ENCODE measurements at regions not wholly inside any gene's neighbourhood (a gene's known extent, or its start where the extent isn't known, plus 50 kb on each side); places are given as distances from the start of the nearest gene placed in this dataset.
A peak's percentile ranks its signal among the peaks of the same experiment; 100 is the strongest.

GRCh38 chr3:46146548-46146947 lies 61.6 kb downstream of the CCR1 start:
- DNase-seq (ENCODE audit: low read depth): no peak

DNA sequence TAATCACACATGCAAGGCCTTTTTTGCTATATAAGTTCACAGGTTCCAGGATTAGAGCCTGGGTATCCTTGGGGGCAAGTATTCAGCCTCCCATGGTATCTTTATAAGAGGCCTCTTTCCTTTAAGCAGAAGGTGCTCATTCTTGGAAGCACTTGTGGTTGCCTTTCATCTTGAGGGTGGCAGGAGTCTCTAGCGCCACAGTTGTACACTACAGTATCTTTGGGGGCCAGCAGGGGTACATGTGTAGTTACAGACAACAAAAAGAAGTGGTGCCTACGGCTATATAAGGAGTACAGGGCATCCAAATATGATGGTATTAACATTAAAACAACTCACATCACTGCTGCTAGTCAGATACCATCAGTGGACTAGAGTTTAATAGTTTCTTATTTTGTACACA lies 62.1 kb downstream of the CCR1 start:
- DNase-seq (ENCODE audit: low read depth): no peak

GRCh38 chr3:46145147-46145546 lies 63.0 kb downstream of the CCR1 start:
- DNase-seq (ENCODE audit: low read depth): no peak

DNA sequence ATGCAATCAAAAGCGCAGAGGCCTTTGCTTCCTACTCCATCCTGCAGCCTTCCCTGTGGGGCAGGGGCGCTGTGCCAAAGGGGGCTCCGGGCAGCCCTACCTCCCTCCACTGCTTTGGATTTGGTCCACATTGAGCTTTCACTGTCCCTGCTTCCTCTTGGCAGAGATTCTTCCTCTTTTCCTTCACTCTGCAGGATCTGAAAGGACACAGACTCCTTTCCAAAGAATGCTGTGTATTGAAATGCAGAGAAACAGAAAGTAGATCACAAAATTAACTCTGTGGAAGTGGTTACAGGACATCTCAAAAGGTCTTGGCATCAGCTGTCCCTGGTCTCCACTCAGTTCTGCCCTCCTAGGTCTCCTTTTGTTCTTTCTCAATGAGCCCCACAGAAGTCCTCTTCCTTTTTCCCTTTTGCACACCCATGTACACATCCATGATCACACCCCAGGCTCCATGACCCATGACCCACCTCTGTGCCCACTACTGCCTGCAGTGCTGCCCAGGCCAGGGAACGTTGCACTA lies 64.1 kb downstream of the CCR1 start:
- DNase-seq (ENCODE audit: low read depth): no peak

GRCh38 chr3:46141813-46142212 lies 66.3 kb downstream of the CCR1 start:
- DNase-seq (ENCODE audit: low read depth): no peak

DNA sequence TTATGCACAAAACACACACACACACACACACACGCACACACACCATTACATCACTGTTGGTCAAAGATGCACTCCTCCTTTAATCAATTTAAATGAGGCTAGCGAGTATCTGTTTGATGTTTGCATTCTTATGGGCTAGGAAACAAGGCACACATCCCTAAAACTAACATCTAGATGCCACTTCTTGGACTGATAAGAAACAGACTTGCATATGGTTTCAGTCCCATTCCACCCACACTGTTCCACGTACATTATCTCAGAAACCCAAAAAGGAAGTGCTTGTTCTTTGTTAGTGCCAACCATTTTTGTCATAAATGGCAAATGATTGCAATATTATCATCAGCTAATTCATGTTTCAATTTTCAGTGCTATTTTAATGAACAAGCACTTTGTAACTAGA lies 69.5 kb downstream of the CCR1 start:
- no peak for DNase-seq (ENCODE audit: low read depth)

DNA sequence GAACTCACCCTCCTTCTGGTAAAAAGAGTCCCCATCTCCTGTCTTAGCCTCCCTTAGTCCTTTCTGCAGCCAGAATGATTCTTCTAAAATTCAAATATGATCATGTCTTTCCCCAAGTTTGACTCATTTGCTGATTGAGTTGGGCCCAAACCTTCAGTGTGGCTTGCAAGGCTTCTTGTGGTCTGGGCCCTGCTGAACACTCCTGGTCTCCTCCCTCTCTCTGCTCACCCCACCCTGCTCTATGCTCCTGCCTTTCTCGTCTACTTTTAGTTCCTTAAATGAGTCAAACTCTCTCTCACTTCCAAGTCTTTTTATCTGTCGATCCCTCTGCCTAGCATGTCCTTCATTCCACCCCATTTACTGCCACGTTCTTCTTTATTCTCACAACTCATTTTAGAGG lies 72.6 kb downstream of the CCR1 start:
- no peak for DNase-seq (ENCODE audit: low read depth)

- no peak for DNase-seq (ENCODE audit: low read depth)
Measured at GRCh38 chr3:46133285-46133684, 74.8 kb downstream of the CCR1 start.

- DNase-seq (ENCODE audit: low read depth): no peak
Measured at GRCh38 chr3:46132565-46132964, 75.5 kb downstream of the CCR1 start.

DNA sequence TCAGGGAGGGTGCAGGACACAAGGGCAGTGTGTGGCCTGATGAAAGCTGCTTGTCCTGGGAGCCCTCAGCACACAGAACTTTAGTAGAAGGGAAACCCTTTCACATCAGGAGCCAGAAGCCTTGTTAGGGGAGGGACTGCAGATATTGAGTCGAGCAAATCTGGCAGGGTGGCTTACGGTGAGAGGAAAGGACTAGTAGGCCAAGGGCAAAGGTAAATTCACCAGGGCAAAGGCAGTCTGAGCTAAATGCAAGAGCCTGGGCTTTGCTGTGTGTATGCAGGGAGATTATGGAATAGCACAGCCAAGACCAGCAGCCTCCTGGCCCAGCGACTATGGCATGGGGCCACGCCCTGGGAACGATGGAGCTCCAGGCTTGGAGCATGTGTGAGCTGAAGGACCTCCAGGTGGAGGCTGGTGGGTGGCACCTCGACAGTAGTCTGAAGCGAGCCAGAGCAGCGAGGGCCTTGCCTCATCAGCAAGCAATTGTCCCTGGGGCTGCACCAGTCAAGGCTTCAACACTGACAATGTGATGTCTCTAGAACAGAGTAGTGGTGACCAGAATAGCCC lies 76.1 kb downstream of the CCR1 start:
- no peak for DNase-seq (ENCODE audit: low read depth)

- no peak for DNase-seq (ENCODE audit: low read depth)
Measured at GRCh38 chr3:46130631-46131310, 77.3 kb downstream of the CCR1 start.

DNA sequence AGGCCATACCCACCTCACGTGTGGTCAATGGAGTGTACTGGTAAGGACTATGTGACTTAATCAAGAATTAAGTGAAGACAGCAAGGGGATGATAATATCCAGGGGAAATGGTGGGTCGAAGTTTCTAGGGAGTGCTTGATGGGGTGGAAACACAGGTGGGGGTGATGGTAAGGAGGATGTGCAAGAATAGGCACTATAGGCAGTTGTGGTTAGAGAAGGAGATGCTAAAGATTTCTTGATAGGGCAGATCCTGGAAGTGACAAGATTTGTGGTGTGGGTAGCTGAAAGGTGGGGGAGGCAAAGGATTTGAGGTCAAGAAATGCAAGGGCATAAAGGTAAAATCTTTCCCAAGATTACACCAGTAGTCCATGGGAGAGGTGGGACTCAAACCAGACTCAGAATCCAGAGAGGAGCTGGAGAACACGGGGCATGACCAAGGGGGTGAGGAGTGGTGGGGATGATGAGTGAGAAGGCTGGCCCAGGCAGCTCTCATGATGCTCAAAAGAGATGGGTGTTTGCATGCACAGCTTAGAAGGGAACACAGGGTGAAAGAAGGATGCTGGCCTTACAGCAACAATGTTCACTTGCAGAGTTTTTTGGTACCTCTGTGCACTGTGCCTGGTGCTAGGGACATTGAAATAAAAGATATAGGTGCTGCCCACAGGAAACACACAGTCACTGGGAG lies 78.4 kb downstream of the CCR1 start:
- no peak for DNase-seq (ENCODE audit: low read depth)

- DNase-seq (ENCODE audit: low read depth): peak; percentile 71
Measured at GRCh38 chr3:46127503-46127902, 80.6 kb downstream of the CCR1 start.

DNA sequence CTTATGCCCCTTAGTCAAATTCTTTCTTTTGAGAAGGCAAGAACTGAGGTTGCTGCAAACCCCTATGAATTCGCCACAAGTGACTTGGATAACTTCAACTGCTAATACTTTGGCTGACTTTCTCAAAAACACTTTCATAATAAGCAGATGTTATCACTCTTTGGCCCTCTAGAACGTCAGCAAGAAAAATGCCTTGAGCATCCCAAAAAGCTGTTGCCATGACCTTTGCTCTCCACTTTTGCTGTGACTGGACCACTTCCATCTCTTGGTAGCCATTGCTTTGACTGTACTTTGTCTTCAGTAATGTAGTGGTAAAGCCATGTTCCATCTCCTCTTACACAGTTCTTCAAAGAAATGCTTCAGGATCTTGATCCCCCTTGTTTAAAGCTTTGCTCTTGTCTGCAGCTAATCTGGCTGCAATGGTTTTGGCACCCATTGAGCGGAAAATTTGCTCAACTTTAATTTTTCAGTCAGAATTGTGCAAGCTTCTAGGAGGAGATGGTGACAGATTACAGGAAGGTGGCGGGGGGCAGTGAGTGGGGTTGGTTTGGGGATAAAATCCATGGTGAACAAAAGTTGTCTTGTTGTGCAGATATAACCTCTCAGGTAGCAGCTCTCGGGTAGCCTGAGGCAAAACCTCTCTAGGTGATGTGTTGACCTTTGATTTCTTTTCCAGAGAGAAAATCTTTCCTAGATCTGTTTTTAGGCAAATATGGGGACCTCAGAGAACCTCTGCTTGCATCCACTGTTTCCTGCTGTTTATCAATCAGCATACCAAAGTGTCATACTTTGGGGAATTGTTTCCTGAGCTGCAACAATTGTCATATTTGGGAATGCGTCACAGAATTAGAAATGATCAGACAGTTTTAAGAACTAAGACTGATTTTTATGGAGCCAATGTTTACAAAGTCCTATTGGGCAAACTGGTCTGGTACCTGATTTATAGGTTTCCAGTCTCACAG lies 83.6 kb downstream of the CCR1 start:
- DNase-seq (ENCODE audit: low read depth): no peak

- DNase-seq (ENCODE audit: low read depth): no peak
Measured at GRCh38 chr3:46123646-46124045, 84.5 kb downstream of the CCR1 start.

DNA sequence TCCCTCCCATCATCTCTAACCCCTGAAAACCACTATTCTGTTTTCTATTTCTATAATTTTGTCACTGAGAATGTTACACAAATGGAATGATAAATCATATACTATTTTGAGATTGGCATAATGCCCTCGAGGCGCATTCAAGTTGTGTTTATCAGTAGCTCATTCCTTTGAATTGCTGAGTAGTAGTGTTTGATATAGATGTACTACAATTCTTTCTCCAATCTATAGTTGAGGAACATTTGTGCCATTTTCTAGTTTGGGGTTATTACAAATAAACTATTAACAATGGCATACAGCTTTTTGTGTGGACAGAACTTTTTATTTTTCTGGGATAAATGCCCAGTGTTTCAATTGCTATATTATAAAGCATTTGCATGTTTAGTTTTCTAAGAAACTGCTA lies 86.0 kb downstream of the CCR1 start:
- DNase-seq (ENCODE audit: low read depth): no peak

DNA sequence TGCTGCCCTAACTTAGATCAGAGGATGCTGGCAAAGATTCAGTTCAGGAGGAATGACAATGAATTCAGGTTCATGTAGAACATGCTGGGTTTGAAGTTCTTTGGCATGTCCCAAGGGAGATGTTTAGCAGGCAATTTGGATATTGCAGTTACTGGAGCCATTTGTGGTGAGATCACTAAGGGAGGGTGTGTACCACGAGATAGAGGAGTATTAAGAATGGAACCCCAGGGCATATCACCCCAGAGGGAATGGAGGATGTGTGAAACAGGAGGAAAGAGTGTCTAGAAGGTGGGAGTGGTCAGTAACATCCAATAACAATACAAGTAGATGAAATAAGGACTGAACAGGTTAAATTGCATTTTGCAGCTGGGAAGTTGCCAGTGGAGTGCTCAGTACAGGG lies 87.1 kb downstream of the CCR1 start:
- no peak for DNase-seq (ENCODE audit: low read depth)

DNA sequence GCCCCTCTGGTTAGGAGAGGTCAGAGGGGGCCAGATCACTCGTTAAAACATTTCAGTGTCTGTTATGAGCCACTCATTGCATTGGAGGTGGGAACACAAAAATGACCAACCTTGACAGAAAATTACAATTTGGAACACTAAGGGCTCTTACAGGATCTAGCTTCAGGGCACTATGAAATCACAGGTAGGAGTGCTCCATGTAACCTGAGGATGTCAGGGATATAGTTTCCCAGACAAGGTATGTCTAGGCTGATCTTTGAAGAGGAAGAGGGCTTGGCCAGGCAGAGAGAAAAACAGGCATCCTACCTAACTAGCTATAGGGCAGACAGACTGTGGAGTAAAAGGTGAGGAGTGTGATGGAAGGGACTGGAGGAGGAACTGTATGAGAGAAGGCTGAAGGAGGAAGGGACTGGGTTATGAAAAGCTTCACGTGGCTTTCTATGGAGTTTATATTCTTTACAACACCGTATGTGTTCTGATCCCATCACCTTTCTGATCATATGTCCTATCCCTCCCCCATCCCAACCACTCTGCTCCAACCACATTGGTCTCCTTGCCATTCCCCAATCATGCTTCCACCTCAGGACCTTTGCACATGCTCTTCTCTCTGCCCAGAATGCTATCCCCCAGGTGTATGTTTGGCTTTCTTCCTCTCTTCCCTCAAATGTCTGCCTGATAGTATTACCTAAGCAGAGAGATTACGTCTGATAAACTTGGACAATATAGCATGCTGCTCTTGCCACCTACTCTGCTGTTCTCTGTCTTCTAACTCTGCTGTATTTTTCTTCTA lies 88.2 kb downstream of the CCR1 start:
- no peak for DNase-seq (ENCODE audit: low read depth)

- no peak for DNase-seq (ENCODE audit: low read depth)
Measured at GRCh38 chr3:46119253-46119652, 88.9 kb downstream of the CCR1 start.

- no peak for DNase-seq (ENCODE audit: low read depth)
Measured at GRCh38 chr3:46116996-46117395, 89.7 kb upstream of the XCR1 start.

GRCh38 chr3:46114323-46114988 lies 87.2 kb upstream of the XCR1 start:
- DNase-seq (ENCODE audit: low read depth): peak; percentile 85

All from HS-5 (cell line).